ENCODE measurements at regions not wholly inside any gene's neighbourhood (a gene's known extent, or its start where the extent isn't known, plus 50 kb on each side); places are given as distances from the start of the nearest gene placed in this dataset.

DNA sequence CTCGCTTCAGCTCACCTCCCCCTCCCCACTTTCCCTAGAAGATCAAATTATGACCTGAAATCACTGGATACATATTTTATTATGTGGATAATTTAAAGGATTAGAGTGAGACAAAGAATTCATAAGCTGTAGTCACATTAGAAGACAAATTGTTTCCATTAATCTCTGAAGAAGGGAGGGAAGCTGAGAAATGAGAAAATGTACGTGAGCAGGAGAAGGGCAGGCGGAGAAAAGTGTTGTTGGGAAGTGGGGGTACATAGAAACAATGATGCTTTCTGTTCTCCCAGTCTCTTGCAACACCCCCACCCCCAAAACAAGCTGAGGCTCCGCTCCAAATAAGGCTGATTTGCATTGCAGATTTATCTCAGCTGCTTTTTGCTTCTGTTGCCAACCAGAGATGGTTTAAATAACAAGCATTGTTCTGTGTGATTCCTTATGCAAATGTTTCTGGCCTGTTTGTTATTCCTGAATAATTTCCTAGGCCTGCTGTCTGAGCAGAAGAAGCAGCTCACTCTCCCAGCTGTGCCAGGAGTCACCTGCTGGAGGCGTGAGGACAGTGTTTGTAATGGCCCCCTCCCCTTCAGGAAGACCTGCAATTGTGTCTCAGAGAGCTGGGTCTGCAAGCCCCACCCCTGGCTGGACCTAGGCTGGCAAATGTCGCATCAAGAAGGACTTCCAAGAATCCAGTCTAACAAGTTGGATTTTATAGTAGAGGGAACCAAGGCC lies 121.8 kb upstream of the TNR start:
- no peaks in the 10 kb centered on the region for H3K9me3 Mint-ChIP-seq
- H3K27ac Mint-ChIP-seq: no peak overlapping the region
- TF ChIP-seq, protein P1, sequence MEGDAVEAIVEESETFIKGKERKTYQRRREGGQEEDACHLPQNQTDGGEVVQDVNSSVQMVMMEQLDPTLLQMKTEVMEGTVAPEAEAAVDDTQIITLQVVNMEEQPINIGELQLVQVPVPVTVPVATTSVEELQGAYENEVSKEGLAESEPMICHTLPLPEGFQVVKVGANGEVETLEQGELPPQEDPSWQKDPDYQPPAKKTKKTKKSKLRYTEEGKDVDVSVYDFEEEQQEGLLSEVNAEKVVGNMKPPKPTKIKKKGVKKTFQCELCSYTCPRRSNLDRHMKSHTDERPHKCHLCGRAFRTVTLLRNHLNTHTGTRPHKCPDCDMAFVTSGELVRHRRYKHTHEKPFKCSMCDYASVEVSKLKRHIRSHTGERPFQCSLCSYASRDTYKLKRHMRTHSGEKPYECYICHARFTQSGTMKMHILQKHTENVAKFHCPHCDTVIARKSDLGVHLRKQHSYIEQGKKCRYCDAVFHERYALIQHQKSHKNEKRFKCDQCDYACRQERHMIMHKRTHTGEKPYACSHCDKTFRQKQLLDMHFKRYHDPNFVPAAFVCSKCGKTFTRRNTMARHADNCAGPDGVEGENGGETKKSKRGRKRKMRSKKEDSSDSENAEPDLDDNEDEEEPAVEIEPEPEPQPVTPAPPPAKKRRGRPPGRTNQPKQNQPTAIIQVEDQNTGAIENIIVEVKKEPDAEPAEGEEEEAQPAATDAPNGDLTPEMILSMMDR (IDR thresholded peaks at IDR 0.05): no peak
- DNase-seq: no peak
- peaks cover 6% of the 10 kb centered on the region for H3K27me3 Mint-ChIP-seq (ENCODE audit: insufficient read depth)
- no peaks in the 10 kb centered on the region for H3K4me1 Mint-ChIP-seq (ENCODE audit: low read depth)
- no peaks in the 10 kb centered on the region for H3K36me3 Mint-ChIP-seq (ENCODE audit: low read depth)
- no peak overlapping the region for H3K4me3 Mint-ChIP-seq

DNA sequence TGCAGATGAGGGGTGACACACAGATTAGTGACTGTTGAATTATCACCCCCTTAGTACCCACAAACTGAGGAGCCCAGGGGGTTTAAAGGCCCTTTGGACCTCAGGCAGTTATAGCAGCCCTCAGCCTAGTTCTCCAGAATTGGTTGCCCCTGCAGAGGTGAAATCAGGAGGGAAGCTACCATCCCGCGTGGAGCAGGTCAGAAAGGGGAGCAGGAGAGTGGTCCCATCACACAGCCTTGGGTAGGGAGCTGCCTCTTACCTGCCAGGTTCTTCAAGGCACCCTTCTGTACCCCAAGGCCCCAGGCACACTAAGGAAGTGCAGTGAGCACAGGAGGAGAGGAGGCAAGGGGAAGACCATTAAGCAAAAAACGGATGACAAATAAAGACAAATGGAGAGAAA lies 121.2 kb upstream of the TNR start:
- no peak for DNase-seq
- H3K9me3 Mint-ChIP-seq: no peaks in the 10 kb centered on the region
- peaks cover 7% of the 10 kb centered on the region for H3K27me3 Mint-ChIP-seq (ENCODE audit: insufficient read depth)
- H3K36me3 Mint-ChIP-seq (ENCODE audit: low read depth): no peaks in the 10 kb centered on the region
- no peak overlapping the region for H3K4me3 Mint-ChIP-seq
- TF ChIP-seq, protein P1 (IDR thresholded peaks at IDR 0.05): no peak
- H3K27ac Mint-ChIP-seq: no peak overlapping the region
- no peaks in the 10 kb centered on the region for H3K4me1 Mint-ChIP-seq (ENCODE audit: low read depth)

DNA sequence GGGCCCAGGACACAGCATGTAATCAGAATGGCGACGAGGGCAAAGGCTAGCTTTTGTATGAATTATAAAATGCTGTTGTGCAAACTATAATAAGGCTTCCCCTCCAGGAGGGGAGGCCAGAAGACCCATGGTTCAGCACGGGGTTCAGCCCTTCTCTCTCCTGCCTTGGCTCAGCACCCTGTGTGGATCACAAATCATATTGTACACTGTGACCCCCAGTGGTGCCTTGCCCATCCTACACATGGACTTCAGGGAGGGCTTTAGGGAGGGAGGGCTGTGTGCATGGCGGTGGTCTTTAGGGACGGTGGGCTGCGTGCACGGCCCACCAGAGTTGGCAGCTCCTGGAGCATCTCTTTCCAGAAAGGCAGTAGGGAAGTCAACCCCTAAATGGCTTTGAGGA lies 120.8 kb upstream of the TNR start:
- no peak for DNase-seq
- Mint-ChIP-seq H3K27ac (no peak overlapping the region), H3K9me3 (no peaks in the 10 kb centered on the region), H3K27me3 (ENCODE audit: insufficient read depth) (peaks cover 10% of the 10 kb centered on the region), H3K4me3 (no peak overlapping the region), H3K4me1 (ENCODE audit: low read depth) (no peaks in the 10 kb centered on the region), H3K36me3 (ENCODE audit: low read depth) (no peaks in the 10 kb centered on the region)
- TF ChIP-seq, protein P1 (IDR thresholded peaks at IDR 0.05): no peak

DNA sequence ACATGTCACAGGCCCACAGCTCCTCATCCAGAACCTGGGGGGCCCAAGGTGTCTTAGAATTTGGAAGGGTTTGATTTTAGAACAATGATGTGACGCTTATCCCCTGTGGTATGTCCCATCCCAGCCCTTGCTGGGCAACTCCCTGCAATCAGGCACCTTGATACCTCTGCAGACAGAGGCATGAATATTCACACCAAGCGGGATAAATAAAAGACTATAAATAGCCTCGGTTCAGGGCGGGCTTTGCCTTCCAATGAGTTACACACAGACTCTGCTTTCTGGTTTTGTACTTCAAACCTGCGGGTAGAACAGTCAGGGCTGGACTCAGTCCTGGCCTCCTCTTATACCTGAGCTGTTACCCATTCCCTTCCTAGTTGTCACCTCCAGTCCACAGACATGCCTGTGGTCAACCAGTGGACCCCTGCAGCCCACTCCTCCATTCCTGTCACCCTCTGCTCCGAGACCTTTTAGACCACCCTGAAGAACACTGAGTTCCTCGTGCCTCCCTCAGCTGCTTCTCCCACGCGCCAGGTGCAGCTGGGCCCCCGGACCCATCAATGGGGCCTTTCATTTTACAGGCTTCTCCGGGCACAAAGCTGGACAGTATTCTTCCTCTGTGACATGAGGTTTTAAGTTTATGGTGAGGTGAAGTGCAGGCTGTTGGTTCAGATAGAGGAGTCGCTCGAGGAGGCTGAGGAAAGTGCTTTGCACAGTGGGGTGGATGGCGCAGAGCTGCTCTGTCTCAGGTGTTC lies 120.1 kb upstream of the TNR start:
- DNase-seq: no peak
- no peak overlapping the region for H3K4me3 Mint-ChIP-seq
- no peak overlapping the region for H3K27ac Mint-ChIP-seq
- H3K4me1 Mint-ChIP-seq (ENCODE audit: low read depth): no peaks in the 10 kb centered on the region
- H3K9me3 Mint-ChIP-seq: no peaks in the 10 kb centered on the region
- no peaks in the 10 kb centered on the region for H3K36me3 Mint-ChIP-seq (ENCODE audit: low read depth)
- peaks cover 10% of the 10 kb centered on the region for H3K27me3 Mint-ChIP-seq (ENCODE audit: insufficient read depth)
- TF ChIP-seq, protein P1 (IDR thresholded peaks at IDR 0.05): no peak

DNA sequence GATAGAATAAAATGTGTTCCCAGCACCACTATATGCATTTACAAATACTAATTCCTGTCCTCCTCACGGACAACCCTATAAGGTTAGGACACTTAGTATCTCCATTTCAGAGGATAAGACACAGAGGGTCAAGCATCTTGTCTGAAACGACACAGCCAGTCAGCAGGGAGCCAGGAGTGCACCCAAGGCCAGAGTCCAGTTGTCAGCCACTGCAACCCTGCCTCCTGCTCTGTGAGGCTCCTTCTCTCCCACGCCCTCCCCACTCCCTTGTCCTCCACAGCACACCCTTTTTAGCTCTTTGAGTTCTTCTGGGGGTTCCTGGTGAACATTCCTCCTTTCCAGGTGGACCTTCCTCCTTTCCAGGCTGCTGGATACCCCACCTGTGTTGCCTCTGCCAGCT lies 119.0 kb upstream of the TNR start:
- TF ChIP-seq, protein P1 (IDR thresholded peaks at IDR 0.05): no peak
- Mint-ChIP-seq H3K9me3 (no peaks in the 10 kb centered on the region), H3K27me3 (ENCODE audit: insufficient read depth) (peaks cover 12% of the 10 kb centered on the region), H3K27ac (no peak overlapping the region), H3K4me1 (ENCODE audit: low read depth) (no peaks in the 10 kb centered on the region), H3K36me3 (ENCODE audit: low read depth) (no peaks in the 10 kb centered on the region), H3K4me3 (no peak overlapping the region)
- DNase-seq: no peak
